ENCODE measurements at regions not wholly inside any gene's neighbourhood (a gene's known extent, or its start where the extent isn't known, plus 50 kb on each side); places are given as distances from the start of the nearest gene placed in this dataset.

GRCh38 chr15:31433091-31433490 is 106.5 kb downstream of the KLF13 start:
- H3K27ac ChIP-seq (ENCODE audit: insufficient read depth in 1 of 2, low read depth in 1 of 2, low read length in 2 of 2, poor library complexity in 1 of 2, severe bottlenecking in 2 of 2): no peak overlapping the region
- CTCF ChIA-PET: interaction anchor here (1.2 to 11.1 kb wide), 4 partner anchors 13 to 66 kb away, joined by 3 to 188 read pairs (median 18); no protein-coding TSS in a partner anchor
- no peaks in the 10 kb centered on the region for H3K9me3 ChIP-seq (ENCODE audit: control extremely low read depth in 1 of 5, control insufficient read depth in 4 of 5, insufficient read depth in 2 of 5, low read depth in 1 of 5, low read length in 4 of 5)
- peaks cover 8 to 60% (median 49%) of the 10 kb centered on the region in 4 experiments for H3K4me1 ChIP-seq (ENCODE audit: control extremely low read depth in 1 of 4, control insufficient read depth in 4 of 4, insufficient read depth in 4 of 4, low read length in 3 of 4)
- H3K36me3 ChIP-seq (ENCODE audit: control insufficient read depth in 4 of 4, insufficient read depth in 4 of 4, low read length in 3 of 4): no peaks in the 10 kb centered on the region
- POLR2A ChIA-PET: no interaction called here
- no peak for DNase-seq
- no peak overlapping the region for H3K4me3 ChIP-seq (ENCODE audit: control insufficient read depth in 1 of 7, extremely low read depth in 1 of 7, insufficient read depth in 4 of 7, low read depth in 2 of 7, low read length in 6 of 7)
- 97% methylated on average over 4 of the region's 4 CpGs for WGBS (ENCODE audit: insufficient coverage)
- H3K27me3 ChIP-seq (replicated peaks in 2 of 5; ENCODE audit: control insufficient read depth in 4 of 5, insufficient read depth in 5 of 5, low read length in 4 of 5): no peaks in the 10 kb centered on the region

- DNase-seq: no peak
- Histone ChIP-seq H3K9me3 (ENCODE audit: control extremely low read depth in 1 of 5, control insufficient read depth in 4 of 5, insufficient read depth in 2 of 5, low read depth in 1 of 5, low read length in 4 of 5) (no peaks in the 10 kb centered on the region), H3K27me3 (replicated peaks in 2 of 5; ENCODE audit: control insufficient read depth in 4 of 5, insufficient read depth in 5 of 5, low read length in 4 of 5) (no peaks in the 10 kb centered on the region), H3K4me3 (ENCODE audit: control insufficient read depth in 1 of 7, extremely low read depth in 1 of 7, insufficient read depth in 4 of 7, low read depth in 2 of 7, low read length in 6 of 7) (no peak overlapping the region), H3K27ac (ENCODE audit: insufficient read depth in 1 of 2, low read depth in 1 of 2, low read length in 2 of 2, poor library complexity in 1 of 2, severe bottlenecking in 2 of 2) (no peak overlapping the region), H3K36me3 (ENCODE audit: control insufficient read depth in 4 of 4, insufficient read depth in 4 of 4, low read length in 3 of 4) (no peaks in the 10 kb centered on the region), H3K4me1 (ENCODE audit: control extremely low read depth in 1 of 4, control insufficient read depth in 4 of 4, insufficient read depth in 4 of 4, low read length in 3 of 4) (peaks cover 8 to 65% (median 54%) of the 10 kb centered on the region in 4 experiments)
- ChIA-PET POLR2A (no interaction called here), CTCF (interaction anchor here (1.3 to 11.1 kb wide), 7 partner anchors 14 to 84 kb away, joined by 3 to 188 read pairs (median 11); no protein-coding TSS in a partner anchor)
- 97% methylated on average over 6 of the region's 6 CpGs for WGBS (ENCODE audit: insufficient coverage)
Observed at GRCh38 chr15:31433574-31433973, 106.9 kb downstream of the KLF13 start.

- 96% methylated on average over 3 of the region's 3 CpGs for WGBS (ENCODE audit: insufficient coverage)
- ChIA-PET POLR2A (interaction anchor here (0.8 to 1.8 kb wide), 3 partner anchors 28 to 108 kb away, joined by 3 to 24 read pairs (median 4); partner anchors contain the start of gene KLF13), CTCF (interaction anchor here (0.9 to 11.1 kb wide), 27 partner anchors 10 to 219 kb away, joined by 3 to 188 read pairs (median 5); partner anchors contain the start of gene KLF13)
- Histone ChIP-seq H3K27ac (ENCODE audit: insufficient read depth in 1 of 2, low read depth in 1 of 2, low read length in 2 of 2, poor library complexity in 1 of 2, severe bottlenecking in 2 of 2) (peak overlapping the region; percentile 95 to 97), H3K9me3 (ENCODE audit: control extremely low read depth in 1 of 5, control insufficient read depth in 4 of 5, insufficient read depth in 2 of 5, low read depth in 1 of 5, low read length in 4 of 5) (no peaks in the 10 kb centered on the region), H3K4me3 (ENCODE audit: control insufficient read depth in 1 of 7, extremely low read depth in 1 of 7, insufficient read depth in 4 of 7, low read depth in 2 of 7, low read length in 6 of 7) (peak overlapping the region in 4 of 7 experiments; percentile 56 to 73 (median 64)), H3K27me3 (replicated peaks in 2 of 5; ENCODE audit: control insufficient read depth in 4 of 5, insufficient read depth in 5 of 5, low read length in 4 of 5) (no peaks in the 10 kb centered on the region), H3K4me1 (ENCODE audit: control extremely low read depth in 1 of 4, control insufficient read depth in 4 of 4, insufficient read depth in 4 of 4, low read length in 3 of 4) (peaks cover 8 to 65% (median 54%) of the 10 kb centered on the region in 4 experiments), H3K36me3 (ENCODE audit: control insufficient read depth in 4 of 4, insufficient read depth in 4 of 4, low read length in 3 of 4) (no peaks in the 10 kb centered on the region)
- no peak for DNase-seq
Observed at GRCh38 chr15:31434275-31434587, 107.6 kb downstream of the KLF13 start.

GRCh38 chr15:31434588-31435260 is 108.1 kb downstream of the KLF13 start:
- Histone ChIP-seq H3K36me3 (ENCODE audit: control insufficient read depth in 4 of 4, insufficient read depth in 4 of 4, low read length in 3 of 4) (no peaks in the 10 kb centered on the region), H3K4me3 (ENCODE audit: control insufficient read depth in 1 of 7, extremely low read depth in 1 of 7, insufficient read depth in 4 of 7, low read depth in 2 of 7, low read length in 6 of 7) (peak overlapping the region; percentile 11 to 73 (median 56)), H3K9me3 (ENCODE audit: control extremely low read depth in 1 of 5, control insufficient read depth in 4 of 5, insufficient read depth in 2 of 5, low read depth in 1 of 5, low read length in 4 of 5) (no peaks in the 10 kb centered on the region), H3K4me1 (ENCODE audit: control extremely low read depth in 1 of 4, control insufficient read depth in 4 of 4, insufficient read depth in 4 of 4, low read length in 3 of 4) (peaks cover 8 to 65% (median 54%) of the 10 kb centered on the region in 4 experiments), H3K27me3 (replicated peaks in 2 of 5; ENCODE audit: control insufficient read depth in 4 of 5, insufficient read depth in 5 of 5, low read length in 4 of 5) (no peaks in the 10 kb centered on the region), H3K27ac (ENCODE audit: insufficient read depth in 1 of 2, low read depth in 1 of 2, low read length in 2 of 2, poor library complexity in 1 of 2, severe bottlenecking in 2 of 2) (peak overlapping the region; percentile 95 to 97)
- 15% methylated on average over 9 of the region's 21 CpGs for WGBS (ENCODE audit: insufficient coverage)
- POLR2A ChIA-PET: interaction anchor here (0.7 to 1.8 kb wide), 9 partner anchors 10 to 444 kb away, joined by 3 to 24 read pairs (median 3); partner anchors contain the start of gene KLF13
- CTCF ChIA-PET: interaction anchor here (0.6 to 11.1 kb wide), 35 partner anchors 9 to 220 kb away, joined by 3 to 188 read pairs (median 5); partner anchors contain the start of gene KLF13
- peak; percentile 93 to 99 (median 98) for DNase-seq

GRCh38 chr15:31435261-31435911 is 108.8 kb downstream of the KLF13 start:
- peak overlapping the region; percentile 95 to 97 for H3K27ac ChIP-seq (ENCODE audit: insufficient read depth in 1 of 2, low read depth in 1 of 2, low read length in 2 of 2, poor library complexity in 1 of 2, severe bottlenecking in 2 of 2)
- H3K4me3 ChIP-seq (ENCODE audit: control insufficient read depth in 1 of 7, extremely low read depth in 1 of 7, insufficient read depth in 4 of 7, low read depth in 2 of 7, low read length in 6 of 7): peak overlapping the region; percentile 11 to 73 (median 56)
- no peaks in the 10 kb centered on the region for H3K36me3 ChIP-seq (ENCODE audit: control insufficient read depth in 4 of 4, insufficient read depth in 4 of 4, low read length in 3 of 4)
- H3K9me3 ChIP-seq (ENCODE audit: control extremely low read depth in 1 of 5, control insufficient read depth in 4 of 5, insufficient read depth in 2 of 5, low read depth in 1 of 5, low read length in 4 of 5): no peaks in the 10 kb centered on the region
- 0% methylated on average over 11 of the region's 15 CpGs for WGBS (ENCODE audit: insufficient coverage)
- ChIA-PET POLR2A (interaction anchor here (0.7 to 1.8 kb wide), 8 partner anchors 11 to 445 kb away, joined by 3 to 24 read pairs (median 4); partner anchors contain the start of gene KLF13), CTCF (interaction anchor here (0.6 to 11.1 kb wide), 34 partner anchors 17 to 229 kb away, joined by 3 to 188 read pairs (median 5); partner anchors contain the start of gene KLF13)
- no peaks in the 10 kb centered on the region for H3K27me3 ChIP-seq (replicated peaks in 2 of 5; ENCODE audit: control insufficient read depth in 4 of 5, insufficient read depth in 5 of 5, low read length in 4 of 5)
- peaks cover 9 to 67% (median 58%) of the 10 kb centered on the region in 4 experiments for H3K4me1 ChIP-seq (ENCODE audit: control extremely low read depth in 1 of 4, control insufficient read depth in 4 of 4, insufficient read depth in 4 of 4, low read length in 3 of 4)
- DNase-seq: peak; percentile 88 to 95 (median 95)

GRCh38 chr15:31435912-31436628 is 109.4 kb downstream of the KLF13 start:
- peaks cover 9 to 72% (median 61%) of the 10 kb centered on the region in 4 experiments for H3K4me1 ChIP-seq (ENCODE audit: control extremely low read depth in 1 of 4, control insufficient read depth in 4 of 4, insufficient read depth in 4 of 4, low read length in 3 of 4)

More at GRCh38 chr15:31435912-31436628, 109.4 kb downstream of the KLF13 start:
- Histone ChIP-seq H3K4me3 (ENCODE audit: control insufficient read depth in 1 of 7, extremely low read depth in 1 of 7, insufficient read depth in 4 of 7, low read depth in 2 of 7, low read length in 6 of 7) (peak overlapping the region in 5 of 7 experiments; percentile 14 to 73 (median 56)), H3K36me3 (ENCODE audit: control insufficient read depth in 4 of 4, insufficient read depth in 4 of 4, low read length in 3 of 4) (no peaks in the 10 kb centered on the region), H3K27ac (ENCODE audit: insufficient read depth in 1 of 2, low read depth in 1 of 2, low read length in 2 of 2, poor library complexity in 1 of 2, severe bottlenecking in 2 of 2) (peak overlapping the region; percentile 95 to 97), H3K9me3 (ENCODE audit: control extremely low read depth in 1 of 5, control insufficient read depth in 4 of 5, insufficient read depth in 2 of 5, low read depth in 1 of 5, low read length in 4 of 5) (no peaks in the 10 kb centered on the region), H3K27me3 (replicated peaks in 2 of 5; ENCODE audit: control insufficient read depth in 4 of 5, insufficient read depth in 5 of 5, low read length in 4 of 5) (no peaks in the 10 kb centered on the region)
- ChIA-PET POLR2A (interaction anchor here (0.5 to 1.8 kb wide), 8 partner anchors 11 to 445 kb away, joined by 3 to 24 read pairs (median 3); partner anchors contain the start of gene KLF13), CTCF (interaction anchor here (1.0 to 11.1 kb wide), 19 partner anchors 29 to 229 kb away, joined by 3 to 188 read pairs (median 5); partner anchors contain the start of gene KLF13)
- WGBS (ENCODE audit: insufficient coverage): 16% methylated on average over 10 of the region's 14 CpGs
- DNase-seq: peak; percentile 21 to 79 (median 73)
